Mesendoderm (in vitro differentiated cells): ENCODE measurements at regions not wholly inside any gene's neighbourhood (a gene's known extent, or its start where the extent isn't known, plus 50 kb on each side); places are given as distances from the start of the nearest gene placed in this dataset.

Experiments used
- DNase-seq: peaks from one replicate; pipeline ENCODE4 v3.0.0; 2013
- H2AK5ac ChIP-seq: 2 replicates; pipeline ENCODE4 v1.6.1; 2013; ENCODE audit warnings: low read length, inconsistent platforms
- H2BK120ac ChIP-seq: 2 replicates; pipeline ENCODE4 v1.6.1; 2013; ENCODE audit warnings: low read depth, mild to moderate bottlenecking, low read length, moderate library complexity, mixed read lengths
- H2BK15ac ChIP-seq: replicated peaks from 2 replicates; pipeline ENCODE4 v1.6.1; 2013; ENCODE audit warnings: low read depth, mild to moderate bottlenecking, moderate library complexity
- H2BK5ac ChIP-seq: 2 replicates; pipeline ENCODE4 v1.6.1; 2013; ENCODE audit warnings: low read length, inconsistent platforms
- H3K18ac ChIP-seq: 2 replicates; pipeline ENCODE4 v1.6.1; 2013; ENCODE audit warnings: mild to moderate bottlenecking, low read length, mixed read lengths
- H3K23ac ChIP-seq: one replicate; pipeline ENCODE4 v1.6.1; 2013; ENCODE audit warnings: low read length
- H3K27ac ChIP-seq: 2 replicates; pipeline ENCODE4 v1.5.1; 2013; ENCODE audit warnings: low read depth, mild to moderate bottlenecking, inconsistent platforms, low read length, moderate library complexity
- H3K27me3 ChIP-seq: 2 replicates; pipeline ENCODE4 v1.6.1; 2013; ENCODE audit warnings: low read length, control low read depth, mild to moderate bottlenecking, inconsistent platforms; ENCODE audit not compliant: insufficient read depth, poor library complexity
- H3K36me3 ChIP-seq: 2 replicates; pipeline ENCODE4 v1.6.1; 2013; ENCODE audit warnings: low read length, inconsistent platforms; ENCODE audit not compliant: control insufficient read depth, insufficient read depth
- H3K4ac ChIP-seq: one replicate; pipeline ENCODE4 v1.6.1; 2013; ENCODE audit warnings: low read depth, mild to moderate bottlenecking, low read length, moderate library complexity
- H3K4me1 ChIP-seq: 2 replicates; pipeline ENCODE4 v1.6.1; 2013; ENCODE audit warnings: low read depth, low read length, inconsistent platforms; ENCODE audit not compliant: control insufficient read depth
- H3K4me2 ChIP-seq: 2 replicates; pipeline ENCODE4 v1.6.1; 2013; ENCODE audit warnings: low read length
- H3K4me3 ChIP-seq: 2 replicates; pipeline ENCODE4 v1.5.1; 2013; ENCODE audit warnings: mild to moderate bottlenecking, low read length
- H3K56ac ChIP-seq: one replicate; pipeline ENCODE4 v1.6.1; 2013; ENCODE audit warnings: low read length
- H3K79me1 ChIP-seq: 2 replicates; pipeline ENCODE4 v1.6.1; 2013; ENCODE audit warnings: low read length, inconsistent platforms
- H3K79me2 ChIP-seq: 2 replicates; pipeline ENCODE4 v1.6.1; 2013; ENCODE audit warnings: mild to moderate bottlenecking, low read length; ENCODE audit not compliant: control insufficient read depth, insufficient read depth
- H3K9ac ChIP-seq: 2 replicates; pipeline ENCODE4 v1.6.1; 2013; ENCODE audit warnings: low read length, inconsistent platforms
- H4K5ac ChIP-seq: one replicate; pipeline ENCODE4 v1.6.1; 2013; ENCODE audit warnings: low read length
- H4K8ac ChIP-seq: one replicate; pipeline ENCODE4 v1.6.1; 2013; ENCODE audit warnings: low read depth, mild to moderate bottlenecking, control low read depth, low read length, moderate library complexity
- WGBS: extraction: QIAGEN DNeasy Blood & Tissue Kit; methylation state at CpG from one replicate; pipeline ENCODE4 v1.1.7; 2013; ENCODE audit warnings: low lambda C conversion rate, missing lambda C conversion rate; ENCODE audit not compliant: insufficient coverage; ENCODE audit errors: extremely low coverage; 5-methylcytosine and 5-hydroxymethylcytosine counted together

- Histone ChIP-seq H3K23ac (no peak overlapping the region), H2BK5ac (no peak overlapping the region), H3K4me3 (no peak overlapping the region), H3K4ac (no peak overlapping the region), H3K27me3 (no peaks in the 10 kb centered on the region), H2AK5ac (no peak overlapping the region), H2BK15ac (no peak overlapping the region), H3K18ac (no peak overlapping the region), H3K56ac (no peak overlapping the region), H3K79me2 (no peaks in the 10 kb centered on the region), H3K27ac (no peak overlapping the region), H3K4me1 (no peaks in the 10 kb centered on the region), H3K4me2 (no peak overlapping the region), H3K9ac (no peak overlapping the region), H2BK120ac (no peak overlapping the region), H3K36me3 (no peaks in the 10 kb centered on the region), H3K79me1 (no peaks in the 10 kb centered on the region), H4K8ac (no peak overlapping the region), H4K5ac (no peak overlapping the region)
- DNase-seq = no peak
- no CpG with 5 or more reads among the region's 1 CpG for WGBS
Measured at GRCh38 chr18:1446765-1447164, 542.1 kb downstream of the ADCYAP1 start.

GRCh38 chr18:1452821-1453220, 548.1 kb downstream of the ADCYAP1 start:
- Histone ChIP-seq H3K4ac (no peak overlapping the region), H2BK5ac (no peak overlapping the region), H3K27me3 (no peaks in the 10 kb centered on the region), H3K79me1 (no peaks in the 10 kb centered on the region), H3K36me3 (no peaks in the 10 kb centered on the region), H3K27ac (no peak overlapping the region), H4K5ac (no peak overlapping the region), H3K18ac (no peak overlapping the region), H2BK15ac (no peak overlapping the region), H3K4me3 (no peak overlapping the region), H3K4me2 (no peak overlapping the region), H2BK120ac (no peak overlapping the region), H3K23ac (no peak overlapping the region), H3K56ac (no peak overlapping the region), H3K9ac (no peak overlapping the region), H3K4me1 (no peaks in the 10 kb centered on the region), H3K79me2 (no peaks in the 10 kb centered on the region), H4K8ac (no peak overlapping the region), H2AK5ac (no peak overlapping the region)
- WGBS = no CpG with 5 or more reads among the region's 1 CpG
- no peak for DNase-seq

DNA sequence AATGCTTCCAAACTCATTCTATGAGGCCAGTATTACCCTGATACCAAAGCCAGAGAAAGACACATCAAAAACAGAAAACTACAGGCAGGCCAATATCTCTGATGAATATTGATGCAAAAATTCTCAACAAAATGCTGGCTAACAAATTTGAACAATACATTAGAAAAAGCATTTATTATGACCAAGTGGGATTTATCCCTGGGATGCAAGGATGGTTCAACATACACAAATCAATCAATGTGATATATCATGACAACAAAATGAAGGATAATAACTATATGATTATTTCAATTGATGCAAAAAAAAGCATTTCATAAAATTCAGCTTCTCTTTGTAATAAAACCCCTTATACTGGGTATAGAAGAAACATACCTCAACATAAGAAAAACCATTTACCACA, 550.9 kb downstream of the ADCYAP1 start:
- H3K27ac ChIP-seq = no peak overlapping the region
- H3K79me2 ChIP-seq = no peaks in the 10 kb centered on the region
- H2BK120ac ChIP-seq = no peak overlapping the region
- no peak overlapping the region for H2BK5ac ChIP-seq
- no peak overlapping the region for H3K9ac ChIP-seq
- no peaks in the 10 kb centered on the region for H3K27me3 ChIP-seq
- no peak overlapping the region for H3K4ac ChIP-seq
- H4K8ac ChIP-seq = no peak overlapping the region
- no peak overlapping the region for H3K4me2 ChIP-seq
- no peak overlapping the region for H4K5ac ChIP-seq
- H3K79me1 ChIP-seq = no peaks in the 10 kb centered on the region
- no peak for DNase-seq
- no peaks in the 10 kb centered on the region for H3K36me3 ChIP-seq
- no peak overlapping the region for H3K18ac ChIP-seq
- no peak overlapping the region for H2BK15ac ChIP-seq
- H3K23ac ChIP-seq = no peak overlapping the region
- H2AK5ac ChIP-seq = no peak overlapping the region
- no peaks in the 10 kb centered on the region for H3K4me1 ChIP-seq
- H3K56ac ChIP-seq = no peak overlapping the region
- no peak overlapping the region for H3K4me3 ChIP-seq

GRCh38 chr18:1458547-1458946, 553.9 kb downstream of the ADCYAP1 start:
- H3K9ac ChIP-seq = no peak overlapping the region

GRCh38 chr18:1463981-1464380, 559.3 kb downstream of the ADCYAP1 start:
- no CpG with 5 or more reads among the region's 4 CpGs for WGBS
- DNase-seq = no peak
- H4K5ac ChIP-seq = no peak overlapping the region

More at GRCh38 chr18:1458547-1458946, 553.9 kb downstream of the ADCYAP1 start:
- no peaks in the 10 kb centered on the region for H3K27me3 ChIP-seq
- H2BK120ac ChIP-seq = no peak overlapping the region
- H2BK15ac ChIP-seq = no peak overlapping the region
- no peak overlapping the region for H3K23ac ChIP-seq
- H2BK5ac ChIP-seq = no peak overlapping the region
- no peak for DNase-seq
- no peak overlapping the region for H4K8ac ChIP-seq
- H3K4me1 ChIP-seq = no peaks in the 10 kb centered on the region
- H3K79me1 ChIP-seq = no peaks in the 10 kb centered on the region
- H3K36me3 ChIP-seq = no peaks in the 10 kb centered on the region
- H3K18ac ChIP-seq = no peak overlapping the region
- no peak overlapping the region for H3K4ac ChIP-seq
- H2AK5ac ChIP-seq = no peak overlapping the region
- H4K5ac ChIP-seq = no peak overlapping the region
- WGBS = no CpG with 5 or more reads among the region's 4 CpGs
- no peak overlapping the region for H3K4me2 ChIP-seq
- no peak overlapping the region for H3K27ac ChIP-seq
- H3K4me3 ChIP-seq = no peak overlapping the region
- no peaks in the 10 kb centered on the region for H3K79me2 ChIP-seq
- no peak overlapping the region for H3K56ac ChIP-seq

GRCh38 chr18:1464444-1465217, 560.0 kb downstream of the ADCYAP1 start:
- no peaks in the 10 kb centered on the region for H3K79me1 ChIP-seq
- no peak overlapping the region for H3K4me2 ChIP-seq
- no peak overlapping the region for H2BK120ac ChIP-seq
- no peak overlapping the region for H3K4me3 ChIP-seq
- no peaks in the 10 kb centered on the region for H3K36me3 ChIP-seq
- no peak overlapping the region for H3K27ac ChIP-seq
- no peaks in the 10 kb centered on the region for H3K27me3 ChIP-seq
- no peak overlapping the region for H3K9ac ChIP-seq
- no peak overlapping the region for H3K4ac ChIP-seq
- H4K5ac ChIP-seq = no peak overlapping the region
- H2BK5ac ChIP-seq = no peak overlapping the region
- no peaks in the 10 kb centered on the region for H3K4me1 ChIP-seq
- no peak overlapping the region for H2BK15ac ChIP-seq
- WGBS = no CpG with 5 or more reads among the region's 4 CpGs
- H3K56ac ChIP-seq = no peak overlapping the region
- H3K79me2 ChIP-seq = no peaks in the 10 kb centered on the region
- no peak for DNase-seq
- H2AK5ac ChIP-seq = no peak overlapping the region
- H3K18ac ChIP-seq = no peak overlapping the region
- H4K8ac ChIP-seq = no peak overlapping the region
- no peak overlapping the region for H3K23ac ChIP-seq

More at GRCh38 chr18:1463981-1464380, 559.3 kb downstream of the ADCYAP1 start:
- H2AK5ac ChIP-seq = no peak overlapping the region
- H3K36me3 ChIP-seq = no peaks in the 10 kb centered on the region
- H3K4ac ChIP-seq = no peak overlapping the region
- H3K79me1 ChIP-seq = no peaks in the 10 kb centered on the region
- no peak overlapping the region for H3K23ac ChIP-seq
- H3K27me3 ChIP-seq = no peaks in the 10 kb centered on the region
- H3K9ac ChIP-seq = no peak overlapping the region
- no peak overlapping the region for H3K27ac ChIP-seq
- H3K4me2 ChIP-seq = no peak overlapping the region
- no peak overlapping the region for H3K18ac ChIP-seq
- H4K8ac ChIP-seq = no peak overlapping the region
- no peak overlapping the region for H3K56ac ChIP-seq
- H3K4me1 ChIP-seq = no peaks in the 10 kb centered on the region
- H2BK5ac ChIP-seq = no peak overlapping the region
- no peak overlapping the region for H3K4me3 ChIP-seq
- H3K79me2 ChIP-seq = no peaks in the 10 kb centered on the region
- H2BK15ac ChIP-seq = no peak overlapping the region
- H2BK120ac ChIP-seq = no peak overlapping the region
